GM12873 (cell line): ENCODE measurements at regions not wholly inside any gene's neighbourhood (a gene's known extent, or its start where the extent isn't known, plus 50 kb on each side); places are given as distances from the start of the nearest gene placed in this dataset.

ENCODE experiments used
- CTCF ChIP-seq: IDR thresholded peaks from 2 replicates; pipeline ENCODE4 v1.5.1; 2012; ENCODE audit warnings: low read depth, mild to moderate bottlenecking, moderate library complexity, low read length, control low read depth; ENCODE audit not compliant: insufficient read depth; ENCODE audit errors: missing control alignments

GRCh38 chr14:101025696-101026095 is 122.2 kb upstream of the RTL1 start:
- TF ChIP-seq CTCF = no peak

- no peak for TF ChIP-seq CTCF
Measured at GRCh38 chr14:101026341-101026740, 122.8 kb upstream of the RTL1 start.

- no peak for TF ChIP-seq CTCF
Measured at GRCh38 chr14:101027291-101027690, 123.8 kb upstream of the RTL1 start.

- no peak for TF ChIP-seq CTCF
Measured at GRCh38 chr14:101027966-101028365, 124.4 kb upstream of the RTL1 start.

- TF ChIP-seq CTCF = no peak
Measured at GRCh38 chr14:101028971-101029667, 125.6 kb upstream of the RTL1 start.

GRCh38 chr14:101029668-101030290 is 126.3 kb upstream of the RTL1 start:
- TF ChIP-seq CTCF = no peak

GRCh38 chr14:101030586-101030985 is 127.1 kb upstream of the RTL1 start:
- no peak for TF ChIP-seq CTCF
